GM18505 (cell line): ENCODE measurements at regions not wholly inside any gene's neighbourhood (a gene's known extent, or its start where the extent isn't known, plus 50 kb on each side); places are given as distances from the start of the nearest gene placed in this dataset.
"Not testable (repeated sequence)": the region's sequence is repeated elsewhere in the genome, so short reads cannot be mapped to it uniquely, and the experiment has no call there.

Source experiments
- ATAC-seq: cut with Tn5 transposase; IDR thresholded peaks from one replicate; pipeline ENCODE4 v1.9.1; 2021; ENCODE audit not compliant: unreplicated experiment
- POLR2A ChIP-seq: IDR thresholded peaks from 4 replicates; pipeline ENCODE4 v1.6.1; 2011; ENCODE audit warnings: borderline replicate concordance; ENCODE audit not compliant: insufficient read depth, insufficient read length; ENCODE audit errors: extremely low read depth

DNA sequence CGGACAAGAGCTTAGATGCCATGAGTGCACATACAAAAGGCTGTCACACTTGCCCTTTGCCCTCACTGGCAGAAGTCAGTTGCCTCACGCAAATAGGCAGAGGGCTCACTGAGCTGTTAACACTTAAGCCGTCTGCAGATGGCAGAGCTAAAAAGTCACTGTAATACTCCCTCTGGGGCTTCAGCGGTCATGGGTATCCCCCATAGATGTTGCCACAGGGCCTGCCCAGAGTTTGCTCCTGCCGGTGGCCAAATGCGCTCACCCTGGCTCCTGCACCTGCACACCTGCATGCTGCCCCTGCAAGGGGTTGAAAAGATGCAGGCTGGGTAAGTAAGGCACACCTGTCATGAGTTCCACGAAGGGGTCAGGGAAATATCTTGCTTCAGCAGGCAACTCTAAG is 741.5 kb downstream of the EDEM1 start:
- TF ChIP-seq POLR2A = no peak
- ATAC-seq = no peak

DNA sequence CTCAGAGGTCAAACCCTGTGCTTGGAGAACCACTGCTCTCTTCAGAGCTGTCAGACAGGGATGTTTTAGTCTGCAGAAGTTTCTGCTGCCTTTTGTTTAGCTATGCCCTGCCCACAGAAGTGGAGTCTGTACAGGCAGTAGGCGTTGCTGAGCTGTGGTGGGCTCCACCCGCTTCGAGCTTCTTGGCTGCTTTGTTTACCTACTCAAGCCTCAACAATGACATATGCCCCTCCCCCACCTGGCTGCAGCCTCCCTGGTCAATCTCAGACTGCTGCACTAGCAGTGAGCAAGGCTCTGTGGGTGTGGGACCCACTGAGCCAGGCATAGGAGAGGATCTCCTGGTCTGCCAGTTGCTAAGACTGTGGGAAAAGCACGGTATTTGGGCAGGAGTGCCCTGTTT is 756.6 kb downstream of the EDEM1 start:
- not testable (repeated sequence) for ATAC-seq

DNA sequence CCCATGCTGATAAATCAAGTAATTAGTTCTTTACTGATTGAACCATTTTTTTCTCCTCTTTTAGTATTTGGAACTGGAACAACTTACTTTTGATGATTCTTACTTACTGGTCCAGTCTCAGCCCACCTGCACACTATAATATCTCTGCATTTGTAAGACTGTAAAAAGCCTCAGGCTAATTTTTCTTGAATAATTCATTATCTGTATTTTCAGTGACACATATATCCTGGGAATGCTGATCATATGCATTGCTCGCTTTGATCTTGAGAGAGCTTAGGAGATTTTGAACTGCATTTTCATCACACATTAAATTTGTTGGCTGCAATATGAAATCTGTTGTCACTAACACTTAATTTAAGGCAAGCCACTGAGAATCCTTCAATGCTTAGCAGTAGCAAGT is 760.6 kb downstream of the EDEM1 start:
- no peak for ATAC-seq
- no peak for TF ChIP-seq POLR2A

DNA sequence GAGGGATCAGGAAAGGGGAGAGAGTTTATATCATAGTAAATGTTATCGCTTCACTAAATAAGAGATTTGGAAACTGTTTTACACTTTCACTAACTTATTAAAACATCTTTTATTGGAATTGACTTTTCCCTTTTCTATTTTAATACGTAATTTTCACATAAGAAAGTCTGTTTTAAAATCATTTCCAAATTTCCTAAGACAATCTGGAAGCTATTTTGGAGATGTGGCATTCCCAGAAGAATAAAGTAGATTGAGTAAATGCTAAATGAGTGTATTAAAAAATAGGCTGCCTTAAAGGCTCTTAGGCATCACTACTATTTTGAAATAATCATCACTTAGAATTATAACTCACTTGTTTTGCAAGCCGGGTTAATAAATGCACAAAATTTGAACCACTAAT is 763.5 kb downstream of the EDEM1 start:
- ATAC-seq = no peak

DNA sequence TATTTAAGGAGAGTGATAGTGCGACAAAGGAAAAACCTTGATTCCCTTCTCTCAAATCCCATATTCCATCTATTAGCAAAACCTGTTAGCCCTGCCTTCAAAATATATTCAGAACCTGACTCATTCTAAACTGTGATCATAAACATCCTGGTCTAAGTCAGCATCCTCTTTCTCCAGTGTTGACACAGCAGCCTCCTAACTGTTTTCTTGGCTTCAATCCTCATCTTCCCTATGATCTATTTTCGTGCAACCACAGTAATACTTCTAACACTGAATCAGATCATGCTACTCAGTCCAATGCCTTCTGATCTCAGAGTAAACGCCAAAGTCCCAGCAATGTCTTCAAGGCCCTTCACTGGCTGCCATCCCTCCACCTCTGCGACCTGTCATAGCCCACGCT is 785.1 kb downstream of the EDEM1 start:
- no peak for TF ChIP-seq POLR2A
- ATAC-seq = no peak

More for the DNA sequence above, 763.5 kb downstream of the EDEM1 start:
- TF ChIP-seq POLR2A = no peak

DNA sequence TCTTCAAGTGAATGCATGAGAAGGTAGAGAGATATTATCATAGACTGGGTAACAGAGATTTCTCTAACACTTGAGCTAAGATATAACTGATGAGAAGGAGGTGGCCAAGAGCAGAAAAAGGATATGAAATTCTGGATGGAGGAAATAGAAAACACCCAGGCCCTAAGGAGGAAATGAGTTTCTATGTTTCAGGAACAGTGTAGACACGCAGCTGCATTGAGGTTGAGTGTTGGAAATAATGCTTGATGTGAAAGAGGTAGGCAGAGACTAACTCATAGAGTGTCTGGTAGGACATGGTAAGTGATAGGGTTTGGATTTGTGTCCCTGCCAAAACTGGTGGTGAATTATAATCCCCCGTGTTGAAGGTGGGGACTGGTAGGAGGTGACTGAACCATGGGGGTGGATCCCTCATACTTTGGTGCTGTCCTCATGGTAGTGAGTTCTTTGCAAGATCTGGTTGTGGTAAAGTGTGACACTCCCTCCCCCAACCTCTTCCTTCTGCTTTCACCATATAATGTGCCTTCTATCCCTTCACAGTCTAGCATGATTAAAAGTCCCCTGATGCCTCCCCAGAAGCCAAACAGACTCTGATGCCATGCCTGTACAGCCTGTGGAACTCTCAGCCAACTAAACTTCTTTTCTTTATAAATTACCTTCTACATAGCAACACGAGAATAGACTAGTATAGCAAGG is 787.3 kb downstream of the EDEM1 start:
- no peak for TF ChIP-seq POLR2A
- no peak for ATAC-seq

DNA sequence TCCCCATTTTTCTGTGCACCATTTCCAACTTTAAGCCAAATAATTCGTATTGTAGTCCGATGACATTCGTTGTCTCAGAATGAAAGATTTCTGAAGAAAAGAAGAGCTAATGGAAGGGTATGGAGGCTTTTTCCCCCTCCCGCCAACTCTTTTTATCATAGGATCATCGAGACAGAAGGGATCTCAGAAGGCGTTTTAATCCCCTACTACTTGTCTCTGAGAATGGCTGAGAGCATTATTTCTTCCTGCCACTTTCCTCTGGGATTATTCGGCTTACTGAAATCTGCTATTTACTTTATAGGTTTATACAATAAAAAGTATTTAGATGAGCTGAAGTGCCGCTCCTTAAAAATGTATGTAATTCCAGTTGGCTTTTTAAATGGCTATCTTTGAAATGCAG is 789.8 kb downstream of the EDEM1 start:
- TF ChIP-seq POLR2A = no peak
- ATAC-seq = no peak

DNA sequence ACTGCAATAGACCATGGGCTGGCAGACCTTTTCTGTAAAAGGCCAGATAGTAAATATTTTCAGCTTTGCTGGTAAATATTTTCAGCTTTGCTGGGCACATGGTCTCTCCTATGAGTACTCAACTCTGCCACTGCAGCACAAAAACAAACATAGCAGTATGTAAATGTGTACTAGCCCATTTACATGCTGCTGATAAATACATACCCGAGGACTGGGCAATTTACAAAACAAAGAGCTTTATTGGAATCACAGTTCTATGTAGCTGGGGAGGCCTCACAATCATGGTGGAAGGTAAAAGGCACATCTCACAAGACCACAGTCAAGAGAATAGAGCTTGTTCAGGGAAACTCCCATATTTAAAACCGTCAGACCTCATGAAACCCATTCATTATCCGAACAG is 793.0 kb downstream of the EDEM1 start:
- no peak for TF ChIP-seq POLR2A

DNA sequence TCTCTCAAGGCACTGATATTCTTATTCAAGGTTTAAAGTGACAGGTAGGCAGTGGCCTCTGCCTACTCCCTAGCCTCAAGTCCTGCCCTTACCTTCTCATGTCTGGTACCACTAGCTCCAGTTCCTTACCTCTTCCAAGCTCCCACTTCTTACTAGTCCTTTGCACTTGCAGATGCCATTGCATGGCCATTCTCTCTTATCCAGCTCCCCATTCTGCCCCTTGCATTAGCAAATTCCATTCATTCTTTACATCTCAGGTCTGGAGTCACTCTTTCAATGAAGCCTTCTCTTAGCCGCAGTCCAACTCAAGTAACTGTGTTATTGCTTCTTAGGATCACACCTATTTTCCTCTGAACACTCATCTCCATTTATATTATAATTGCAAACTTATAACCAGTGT is 807.1 kb downstream of the EDEM1 start:
- no peak for ATAC-seq
- no peak for TF ChIP-seq POLR2A

More for the DNA sequence above, 793.0 kb downstream of the EDEM1 start:
- no peak for ATAC-seq

DNA sequence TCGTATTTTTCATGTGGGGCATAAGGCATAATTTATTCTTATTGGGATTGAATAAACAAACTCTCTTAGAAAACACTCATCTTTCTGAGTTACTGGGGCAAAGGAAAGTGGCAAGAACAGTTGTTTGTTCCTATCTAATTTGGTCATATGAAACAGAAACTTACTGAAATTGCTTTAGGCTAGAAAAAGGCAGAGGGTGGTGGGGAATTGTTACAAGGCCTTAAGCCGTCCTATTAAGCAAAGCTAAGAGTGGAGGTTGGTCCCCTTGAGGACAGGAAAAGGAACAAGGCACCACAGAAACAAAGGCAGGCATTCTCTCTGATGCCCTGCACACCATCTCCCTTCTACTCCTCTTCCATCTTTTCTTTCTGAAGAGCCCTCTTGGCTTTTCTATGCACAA is 830.9 kb downstream of the EDEM1 start:
- no peak for ATAC-seq
- TF ChIP-seq POLR2A = no peak

DNA sequence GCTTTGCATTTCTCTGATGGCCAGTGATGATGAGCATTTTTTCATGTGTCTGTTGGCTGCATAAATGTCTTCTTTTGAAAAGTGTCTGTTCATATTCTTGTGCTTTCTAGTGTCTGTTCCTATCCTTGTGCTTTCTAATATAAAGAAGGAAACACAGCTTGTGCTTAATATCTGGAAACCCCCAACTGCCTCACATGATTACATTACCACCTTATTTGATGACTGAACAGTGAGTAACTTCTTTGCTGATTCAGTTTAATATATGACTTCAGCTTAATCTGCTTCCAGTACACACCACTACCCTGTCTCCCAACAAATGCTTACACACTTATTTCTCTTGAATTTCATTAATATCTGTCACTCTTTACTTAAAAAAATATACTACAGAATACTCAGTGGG is 835.1 kb downstream of the EDEM1 start:
- no peak for ATAC-seq
- no peak for TF ChIP-seq POLR2A

DNA sequence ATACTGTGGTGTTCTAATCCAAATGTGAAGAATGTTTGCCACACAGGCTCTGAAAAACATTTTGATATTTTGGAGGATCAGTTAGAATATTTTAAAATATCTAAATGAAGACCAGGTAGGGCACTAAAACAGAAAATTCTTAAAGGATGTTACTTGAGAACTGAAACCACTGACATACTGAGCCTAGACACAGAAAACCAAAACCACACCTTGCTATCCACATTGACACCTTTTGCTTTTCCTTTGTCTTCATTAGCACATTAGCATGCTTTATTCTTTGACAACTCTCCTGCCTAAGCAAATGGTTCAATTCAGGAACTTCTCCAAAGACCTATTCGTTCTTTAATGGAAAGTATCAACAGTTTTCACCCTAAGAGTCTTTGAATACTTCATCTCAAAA is 835.9 kb upstream of the GRM7 start:
- ATAC-seq = no peak

DNA sequence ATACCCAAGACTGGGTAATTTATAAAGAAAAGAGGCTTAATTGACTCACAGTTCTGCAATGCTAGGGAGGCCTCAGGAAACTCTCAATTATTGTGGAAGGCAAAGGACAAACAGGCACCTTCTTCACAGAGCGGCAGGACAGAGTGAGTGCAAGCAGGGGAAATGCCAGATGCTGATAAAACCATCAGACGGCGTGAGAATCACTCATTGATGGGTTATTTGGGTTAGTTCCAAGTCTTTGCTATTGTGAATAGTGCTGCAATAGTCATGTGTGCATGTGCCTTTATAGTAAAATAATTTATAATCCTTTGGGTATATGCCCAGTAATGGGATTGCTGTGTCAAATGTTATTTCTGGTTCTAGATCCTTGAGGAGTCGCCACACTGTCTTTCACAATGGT is 830.3 kb upstream of the GRM7 start:
- not testable (repeated sequence) for ATAC-seq

More for the DNA sequence above, 835.9 kb upstream of the GRM7 start:
- no peak for TF ChIP-seq POLR2A

DNA sequence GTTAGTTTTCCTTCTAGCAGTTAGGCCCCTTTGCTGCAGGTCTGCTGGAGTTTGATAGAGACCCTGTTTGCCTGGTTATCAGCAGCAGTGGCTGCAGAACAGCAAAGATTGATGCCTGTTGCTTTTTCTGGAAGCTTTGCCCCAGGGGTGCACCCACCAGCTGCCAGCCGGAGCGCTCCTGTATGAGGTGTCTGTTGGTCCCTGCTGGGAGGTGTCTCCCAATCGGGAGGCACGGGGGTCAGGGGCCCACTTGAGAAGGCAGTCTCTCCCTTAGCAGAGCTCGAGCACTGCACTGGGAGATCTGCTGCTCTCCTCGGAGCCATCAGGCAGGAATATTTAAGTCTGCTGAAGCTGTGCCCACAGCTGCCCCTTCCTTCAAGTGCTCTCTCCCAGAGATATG is 825.3 kb upstream of the GRM7 start:
- ATAC-seq = no peak

DNA sequence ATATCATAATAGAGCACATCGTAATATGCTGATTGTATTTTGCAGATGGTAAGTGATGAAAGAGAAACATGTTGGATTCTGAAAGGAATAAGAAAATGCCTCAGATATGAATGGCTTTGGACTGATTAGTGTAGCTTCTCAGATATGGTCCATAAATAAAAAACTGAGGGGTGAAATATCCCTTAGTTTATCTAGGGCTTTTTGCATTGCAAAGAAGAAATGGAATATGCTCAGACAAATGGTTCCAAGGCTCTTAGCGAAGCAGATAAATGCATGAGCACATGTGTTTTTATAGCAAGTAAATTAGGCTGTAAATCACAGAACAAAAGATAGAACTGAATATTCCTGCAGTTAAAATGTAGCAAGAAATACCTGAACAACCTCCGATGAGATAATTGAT is 820.9 kb upstream of the GRM7 start:
- no peak for TF ChIP-seq POLR2A
- ATAC-seq = no peak

More for the DNA sequence above, 825.3 kb upstream of the GRM7 start:
- TF ChIP-seq POLR2A = no peak

DNA sequence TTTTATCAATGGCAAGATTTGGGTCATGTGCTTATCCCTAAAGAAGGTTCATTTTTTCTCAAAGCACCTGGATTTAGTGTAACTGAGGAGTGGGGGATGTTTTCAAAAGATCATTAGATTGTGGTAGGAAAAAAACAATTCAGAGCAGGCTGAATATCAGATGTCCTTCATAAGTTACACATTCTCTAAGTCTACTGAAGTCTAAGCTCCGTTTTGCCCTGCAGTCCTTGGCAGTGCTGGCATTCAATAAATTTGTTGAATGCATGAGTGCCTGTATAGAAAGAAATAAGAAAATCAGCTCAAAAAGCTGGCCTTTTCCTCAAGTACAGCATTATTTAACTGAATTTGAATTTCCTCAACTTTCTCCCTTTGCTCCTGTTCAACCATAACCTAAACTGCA is 819.0 kb upstream of the GRM7 start:
- no peak for TF ChIP-seq POLR2A
- ATAC-seq = no peak

DNA sequence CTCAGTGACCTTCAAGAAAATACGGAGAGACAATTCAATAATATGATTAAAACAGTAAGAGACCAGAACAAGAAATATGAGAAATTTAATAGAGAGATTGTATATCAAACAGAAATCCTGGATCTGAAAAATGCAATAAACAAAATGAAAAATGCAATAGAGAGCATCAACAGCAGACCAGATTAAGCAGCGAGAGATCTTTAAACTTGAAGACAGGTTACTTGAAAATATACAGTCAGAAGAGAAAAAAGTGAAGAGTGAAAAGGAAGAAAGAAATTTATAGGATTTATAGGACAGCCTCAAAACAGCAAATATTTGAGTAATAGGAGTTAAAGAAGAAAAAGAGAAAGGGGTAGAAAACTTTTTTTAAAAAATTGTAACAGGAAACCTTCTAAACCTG is 813.9 kb upstream of the GRM7 start:
- no peak for ATAC-seq
- TF ChIP-seq POLR2A = no peak
